Activated naive CD8-positive, alpha-beta T cell (primary cell): ENCODE measurements at regions not wholly inside any gene's neighbourhood (a gene's known extent, or its start where the extent isn't known, plus 50 kb on each side); places are given as distances from the start of the nearest gene placed in this dataset.
"Not testable (repeated sequence)": the region's sequence is repeated elsewhere in the genome, so short reads cannot be mapped to it uniquely, and the experiment has no call there.

Source experiments
- H3K27ac Mint-ChIP-seq: one replicate; pipeline ENCODE4 v1.8.0; 2021; ENCODE audit warnings: mixed read lengths
- H3K27me3 Mint-ChIP-seq: one replicate; pipeline ENCODE4 v1.8.0; 2021; ENCODE audit warnings: mixed read lengths
- H3K36me3 Mint-ChIP-seq: one replicate; pipeline ENCODE4 v1.8.0; 2021; ENCODE audit warnings: mixed read lengths
- H3K4me1 Mint-ChIP-seq: one replicate; pipeline ENCODE4 v1.8.0; 2021; ENCODE audit warnings: low read depth, mixed read lengths
- H3K4me3 Mint-ChIP-seq: one replicate; pipeline ENCODE4 v1.8.0; 2021; ENCODE audit warnings: mild to moderate bottlenecking, mixed read lengths
- H3K9me3 Mint-ChIP-seq: one replicate; pipeline ENCODE4 v1.8.0; 2021; ENCODE audit warnings: low read depth, mixed read lengths

GRCh38 chr5:98339141-98339848, 434.2 kb upstream of the RGMB start:
- Mint-ChIP-seq H3K27ac (no peak overlapping the region), H3K36me3 (no peaks in the 10 kb centered on the region), H3K27me3 (no peaks in the 10 kb centered on the region), H3K9me3 (no peaks in the 10 kb centered on the region), H3K4me3 (no peak overlapping the region), H3K4me1 (no peaks in the 10 kb centered on the region)

GRCh38 chr5:98341038-98342032, 432.1 kb upstream of the RGMB start:
- H3K4me3 Mint-ChIP-seq = no peak overlapping the region
- no peaks in the 10 kb centered on the region for H3K4me1 Mint-ChIP-seq
- no peak overlapping the region for H3K27ac Mint-ChIP-seq
- H3K9me3 Mint-ChIP-seq = peaks cover 5% of the 10 kb centered on the region
- H3K36me3 Mint-ChIP-seq = no peaks in the 10 kb centered on the region
- H3K27me3 Mint-ChIP-seq = no peaks in the 10 kb centered on the region

- H3K4me3 Mint-ChIP-seq, H3K27ac Mint-ChIP-seq, H3K36me3 Mint-ChIP-seq, H3K4me1 Mint-ChIP-seq, H3K9me3 Mint-ChIP-seq, H3K27me3 Mint-ChIP-seq: not testable (repeated sequence)
Observed at GRCh38 chr5:98342958-98343660, 430.4 kb upstream of the RGMB start.

GRCh38 chr5:98349251-98349989, 424.0 kb upstream of the RGMB start:
- Mint-ChIP-seq H3K27ac (no peak overlapping the region), H3K4me3 (no peak overlapping the region), H3K9me3 (peaks cover 5% of the 10 kb centered on the region)

GRCh38 chr5:98349990-98350365, 423.5 kb upstream of the RGMB start:
- H3K9me3 Mint-ChIP-seq = peaks cover 5% of the 10 kb centered on the region
- H3K36me3 Mint-ChIP-seq = no peaks in the 10 kb centered on the region
- H3K4me1 Mint-ChIP-seq = no peaks in the 10 kb centered on the region
- H3K27me3 Mint-ChIP-seq = peaks cover 2% of the 10 kb centered on the region
- no peak overlapping the region for H3K27ac Mint-ChIP-seq
- no peak overlapping the region for H3K4me3 Mint-ChIP-seq

More at GRCh38 chr5:98349251-98349989, 424.0 kb upstream of the RGMB start:
- Mint-ChIP-seq H3K4me1 (no peaks in the 10 kb centered on the region), H3K36me3 (no peaks in the 10 kb centered on the region), H3K27me3 (peaks cover 2% of the 10 kb centered on the region)

GRCh38 chr5:98354922-98355321, 418.5 kb upstream of the RGMB start:
- Mint-ChIP-seq H3K27me3 (peaks cover 2% of the 10 kb centered on the region), H3K36me3 (no peaks in the 10 kb centered on the region), H3K4me3 (no peak overlapping the region), H3K4me1 (no peaks in the 10 kb centered on the region), H3K27ac (no peak overlapping the region), H3K9me3 (peaks cover 7% of the 10 kb centered on the region)

- Mint-ChIP-seq H3K36me3 (no peaks in the 10 kb centered on the region), H3K27me3 (no peaks in the 10 kb centered on the region), H3K27ac (no peak overlapping the region), H3K4me1 (no peaks in the 10 kb centered on the region), H3K9me3 (peaks cover 7% of the 10 kb centered on the region), H3K4me3 (no peak overlapping the region)
Observed at GRCh38 chr5:98360548-98360947, 412.9 kb upstream of the RGMB start.

GRCh38 chr5:98363157-98363556, 410.3 kb upstream of the RGMB start:
- no peaks in the 10 kb centered on the region for H3K27me3 Mint-ChIP-seq

GRCh38 chr5:98364549-98364948, 408.9 kb upstream of the RGMB start:
- H3K27ac Mint-ChIP-seq = no peak overlapping the region
- no peaks in the 10 kb centered on the region for H3K9me3 Mint-ChIP-seq
- no peaks in the 10 kb centered on the region for H3K27me3 Mint-ChIP-seq
- H3K4me1 Mint-ChIP-seq = no peaks in the 10 kb centered on the region
- no peak overlapping the region for H3K4me3 Mint-ChIP-seq
- no peaks in the 10 kb centered on the region for H3K36me3 Mint-ChIP-seq

More at GRCh38 chr5:98363157-98363556, 410.3 kb upstream of the RGMB start:
- no peaks in the 10 kb centered on the region for H3K4me1 Mint-ChIP-seq
- no peak overlapping the region for H3K4me3 Mint-ChIP-seq
- no peaks in the 10 kb centered on the region for H3K36me3 Mint-ChIP-seq
- H3K9me3 Mint-ChIP-seq = peaks cover 5% of the 10 kb centered on the region
- H3K27ac Mint-ChIP-seq = no peak overlapping the region

GRCh38 chr5:98365126-98365525, 408.3 kb upstream of the RGMB start:
- no peak overlapping the region for H3K4me3 Mint-ChIP-seq
- no peak overlapping the region for H3K27ac Mint-ChIP-seq
- no peaks in the 10 kb centered on the region for H3K27me3 Mint-ChIP-seq
- H3K9me3 Mint-ChIP-seq = no peaks in the 10 kb centered on the region
- no peaks in the 10 kb centered on the region for H3K4me1 Mint-ChIP-seq
- no peaks in the 10 kb centered on the region for H3K36me3 Mint-ChIP-seq

GRCh38 chr5:98368141-98368540, 405.3 kb upstream of the RGMB start:
- H3K36me3 Mint-ChIP-seq = no peaks in the 10 kb centered on the region
- no peak overlapping the region for H3K4me3 Mint-ChIP-seq
- no peaks in the 10 kb centered on the region for H3K4me1 Mint-ChIP-seq
- H3K27ac Mint-ChIP-seq = no peak overlapping the region
- H3K9me3 Mint-ChIP-seq = no peaks in the 10 kb centered on the region
- H3K27me3 Mint-ChIP-seq = no peaks in the 10 kb centered on the region

GRCh38 chr5:98372351-98372750, 401.1 kb upstream of the RGMB start:
- H3K36me3 Mint-ChIP-seq = no peaks in the 10 kb centered on the region
- no peaks in the 10 kb centered on the region for H3K27me3 Mint-ChIP-seq
- no peaks in the 10 kb centered on the region for H3K9me3 Mint-ChIP-seq
- no peak overlapping the region for H3K27ac Mint-ChIP-seq
- H3K4me1 Mint-ChIP-seq = no peaks in the 10 kb centered on the region
- no peak overlapping the region for H3K4me3 Mint-ChIP-seq

GRCh38 chr5:98391921-98392625, 381.4 kb upstream of the RGMB start:
- H3K9me3 Mint-ChIP-seq = no peaks in the 10 kb centered on the region
- no peak overlapping the region for H3K4me3 Mint-ChIP-seq
- H3K4me1 Mint-ChIP-seq = no peaks in the 10 kb centered on the region
- H3K36me3 Mint-ChIP-seq = no peaks in the 10 kb centered on the region
- no peak overlapping the region for H3K27ac Mint-ChIP-seq
- H3K27me3 Mint-ChIP-seq = peaks cover 4% of the 10 kb centered on the region

- not testable (repeated sequence) for H3K4me3 Mint-ChIP-seq, H3K36me3 Mint-ChIP-seq, H3K4me1 Mint-ChIP-seq, H3K27ac Mint-ChIP-seq, H3K27me3 Mint-ChIP-seq, H3K9me3 Mint-ChIP-seq
Observed at GRCh38 chr5:98393205-98393604, 380.3 kb upstream of the RGMB start.
